GM20000 (cell line): ENCODE measurements at regions not wholly inside any gene's neighbourhood (a gene's known extent, or its start where the extent isn't known, plus 50 kb on each side); places are given as distances from the start of the nearest gene placed in this dataset.

Experiments
- DNase-seq: peaks from one replicate; pipeline ENCODE4 v3.0.0; 2012; ENCODE audit warnings: low spot score
- TF ChIP-seq, protein P1 (sequence below): IDR thresholded peaks from 2 replicates; pipeline ENCODE4 v1.5.1; 2012; ENCODE audit warnings: mild to moderate bottlenecking, control low read depth; ENCODE audit errors: extremely low read depth, missing control alignments

DNA sequence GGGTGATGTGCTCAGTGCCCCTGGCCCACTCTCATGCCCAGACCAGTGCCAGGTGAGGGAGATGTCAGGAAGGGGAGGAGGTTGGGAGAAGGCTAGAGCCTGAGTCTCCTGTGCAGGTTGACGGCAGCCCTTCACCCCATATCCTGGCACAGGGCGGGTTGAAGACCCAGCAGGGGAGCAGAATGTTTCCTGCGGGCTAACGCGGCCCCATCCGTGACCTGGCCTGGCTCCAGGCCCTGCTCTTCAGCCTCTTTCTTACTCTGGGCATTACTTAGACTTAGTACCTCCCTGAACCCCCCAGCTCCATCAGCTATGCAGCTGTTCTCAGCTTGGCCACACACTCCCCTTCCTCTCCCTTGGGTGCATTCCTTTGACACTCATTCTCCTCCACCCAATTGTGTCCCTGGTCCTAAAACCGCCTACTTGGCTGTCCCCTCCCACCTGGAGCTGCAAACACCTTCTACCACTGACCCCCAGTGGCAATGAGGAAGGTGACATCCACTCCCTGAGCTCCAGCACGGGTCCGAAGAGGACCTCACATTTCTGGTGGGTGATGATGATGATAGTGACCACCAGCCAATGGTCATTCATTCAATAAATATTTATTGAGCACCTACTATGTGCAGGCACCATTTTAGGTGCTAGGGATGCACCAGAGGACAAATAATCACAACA, 179.0 kb downstream of the PTPRU start:
- TF ChIP-seq, protein P1, sequence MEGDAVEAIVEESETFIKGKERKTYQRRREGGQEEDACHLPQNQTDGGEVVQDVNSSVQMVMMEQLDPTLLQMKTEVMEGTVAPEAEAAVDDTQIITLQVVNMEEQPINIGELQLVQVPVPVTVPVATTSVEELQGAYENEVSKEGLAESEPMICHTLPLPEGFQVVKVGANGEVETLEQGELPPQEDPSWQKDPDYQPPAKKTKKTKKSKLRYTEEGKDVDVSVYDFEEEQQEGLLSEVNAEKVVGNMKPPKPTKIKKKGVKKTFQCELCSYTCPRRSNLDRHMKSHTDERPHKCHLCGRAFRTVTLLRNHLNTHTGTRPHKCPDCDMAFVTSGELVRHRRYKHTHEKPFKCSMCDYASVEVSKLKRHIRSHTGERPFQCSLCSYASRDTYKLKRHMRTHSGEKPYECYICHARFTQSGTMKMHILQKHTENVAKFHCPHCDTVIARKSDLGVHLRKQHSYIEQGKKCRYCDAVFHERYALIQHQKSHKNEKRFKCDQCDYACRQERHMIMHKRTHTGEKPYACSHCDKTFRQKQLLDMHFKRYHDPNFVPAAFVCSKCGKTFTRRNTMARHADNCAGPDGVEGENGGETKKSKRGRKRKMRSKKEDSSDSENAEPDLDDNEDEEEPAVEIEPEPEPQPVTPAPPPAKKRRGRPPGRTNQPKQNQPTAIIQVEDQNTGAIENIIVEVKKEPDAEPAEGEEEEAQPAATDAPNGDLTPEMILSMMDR, result no peak
- DNase-seq, result no peak

DNA sequence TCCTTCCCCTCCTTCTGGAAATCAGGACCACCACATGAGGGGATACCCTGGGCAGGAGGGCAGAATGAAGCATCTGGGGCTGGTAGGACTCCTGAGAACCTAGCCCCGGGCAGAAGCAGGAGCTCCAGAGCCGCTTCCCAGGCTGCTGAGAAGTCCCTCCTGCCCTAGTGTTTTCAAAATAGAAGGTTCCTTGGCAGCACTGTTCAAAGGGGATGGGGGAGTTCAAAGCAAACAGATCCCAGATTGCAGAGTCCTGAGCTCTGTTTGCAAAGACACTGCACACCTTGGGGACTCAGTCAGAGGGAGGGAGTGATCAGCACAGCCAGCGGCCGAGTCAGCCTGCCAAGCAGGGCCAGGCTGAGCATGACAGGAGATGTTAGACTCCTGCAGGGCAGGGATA, 177.8 kb downstream of the PTPRU start:
- TF ChIP-seq, protein P1, result no peak
- no peak for DNase-seq

DNA sequence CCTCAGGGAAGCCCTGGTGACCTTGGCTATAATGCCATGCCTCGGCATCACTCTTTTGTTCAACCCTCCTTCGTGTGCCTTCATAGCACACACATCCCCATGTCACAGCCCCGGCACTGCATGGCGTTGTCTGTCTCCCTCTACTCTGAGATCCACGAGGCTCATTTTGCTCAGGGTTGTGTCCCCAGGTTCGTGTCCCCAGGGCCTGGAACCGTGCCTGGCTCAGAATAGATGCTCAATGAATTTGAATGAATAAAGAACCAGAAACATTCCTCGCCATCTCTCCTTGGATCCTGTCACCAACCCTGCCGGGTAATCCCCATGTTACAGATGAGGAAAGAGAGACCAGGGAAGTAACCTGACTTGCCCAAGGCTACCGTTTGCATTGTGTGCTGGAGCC, 177.3 kb downstream of the PTPRU start:
- DNase-seq, result no peak
- TF ChIP-seq, protein P1, result no peak

DNA sequence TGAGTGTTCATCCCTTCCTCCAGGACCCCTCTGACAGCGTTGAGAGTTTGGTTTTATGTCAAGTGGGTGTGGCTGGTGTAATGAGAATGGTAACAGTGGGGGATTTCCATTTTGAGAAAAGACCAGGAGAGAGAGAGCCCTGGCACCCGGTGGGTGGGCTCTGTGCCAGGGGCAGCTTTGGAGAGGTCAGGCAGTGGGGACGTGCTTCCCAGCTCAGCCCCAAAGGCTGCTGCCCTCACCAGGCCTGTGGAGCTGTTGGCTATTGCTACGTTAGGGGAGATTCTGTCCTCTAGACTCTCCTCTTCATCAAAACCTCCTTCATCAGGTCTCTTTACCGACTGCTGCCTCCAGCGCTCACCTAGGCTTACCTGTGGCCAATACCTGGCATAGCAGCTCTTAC, 176.3 kb downstream of the PTPRU start:
- DNase-seq, result no peak
- TF ChIP-seq, protein P1, result no peak

DNA sequence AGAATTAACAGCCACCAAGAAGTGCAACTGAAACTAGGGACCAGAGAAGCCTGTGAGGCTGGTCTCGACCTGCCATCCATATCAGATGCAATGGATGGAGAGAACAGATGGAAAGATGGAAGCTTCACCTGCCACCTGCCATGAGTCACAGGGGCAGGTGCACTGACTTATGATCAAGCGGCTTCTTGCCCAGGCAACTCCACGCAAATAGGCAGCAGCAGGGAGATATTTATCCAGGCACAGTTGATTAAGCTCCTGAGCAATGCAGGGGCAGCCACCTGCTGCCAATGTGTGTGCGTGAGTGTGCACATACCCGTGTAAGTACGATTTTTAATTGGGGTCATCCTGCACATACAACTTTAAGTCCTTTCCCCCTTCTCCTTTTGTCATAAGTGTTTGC, 174.2 kb downstream of the PTPRU start:
- TF ChIP-seq, protein P1, result no peak
- no peak for DNase-seq

DNA sequence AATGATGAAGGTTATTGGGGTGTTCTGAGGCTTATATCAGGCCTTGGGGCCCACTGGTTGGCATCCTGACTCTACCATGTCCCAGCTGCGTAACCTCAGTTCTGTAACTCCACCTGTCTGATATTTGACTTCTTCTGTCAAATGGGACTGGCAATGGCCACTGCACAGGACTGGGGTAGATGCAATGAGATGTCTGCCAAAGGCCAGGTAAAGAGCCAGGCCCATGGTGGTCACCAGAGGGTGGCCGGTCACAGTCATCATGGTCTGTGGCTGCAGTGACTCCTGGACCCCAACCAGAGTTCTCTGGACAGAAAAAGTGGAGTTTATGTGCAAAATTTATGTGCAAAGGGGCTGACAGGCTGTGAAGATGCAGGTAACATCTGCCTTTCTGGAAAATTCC, 173.3 kb downstream of the PTPRU start:
- TF ChIP-seq, protein P1, result no peak

DNA sequence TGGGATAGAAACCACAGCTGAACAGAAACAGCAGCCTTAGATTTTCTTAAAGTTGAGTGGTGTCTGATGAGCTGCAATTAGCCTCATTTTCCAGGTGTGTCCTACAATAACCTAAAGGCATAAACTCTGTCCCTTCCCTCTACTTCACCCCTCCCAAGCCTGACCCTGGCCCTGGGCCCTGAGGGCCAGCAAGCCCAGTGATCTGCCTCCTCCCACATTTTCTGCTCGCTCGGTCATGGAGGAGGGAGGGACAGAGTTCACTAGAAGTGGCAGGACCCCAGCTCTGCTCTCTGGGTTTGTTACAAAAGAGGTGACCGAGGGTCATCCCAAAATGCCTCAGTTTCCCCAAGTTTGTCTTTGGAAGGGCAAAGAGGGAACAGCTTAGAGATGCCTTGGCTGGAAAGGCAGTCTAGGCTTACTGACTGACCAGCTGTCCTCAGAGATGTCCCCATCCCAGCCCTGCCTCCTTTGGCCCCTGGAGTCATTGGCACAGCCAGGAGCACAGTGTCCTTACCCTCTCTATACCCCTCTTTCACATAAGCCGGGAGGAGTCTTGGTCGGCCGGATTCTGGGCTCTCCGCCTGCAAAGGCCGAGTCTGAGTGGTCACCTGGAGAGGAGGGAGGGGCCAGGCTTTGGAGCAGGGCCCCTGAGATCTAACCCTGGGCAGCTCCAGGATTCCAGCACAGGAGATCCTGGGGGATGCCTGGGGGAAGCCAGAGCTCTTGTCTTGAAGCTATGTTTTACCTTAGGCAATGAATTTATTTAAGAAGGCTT, 172.7 kb downstream of the PTPRU start:
- TF ChIP-seq, protein P1, result no peak
- DNase-seq, result no peak

More for the DNA sequence above, 173.3 kb downstream of the PTPRU start:
- no peak for DNase-seq
